Endothelial cell of umbilical vein (primary cell): ENCODE measurements at regions not wholly inside any gene's neighbourhood (a gene's known extent, or its start where the extent isn't known, plus 50 kb on each side); places are given as distances from the start of the nearest gene placed in this dataset.

Experiments
- BruUV-seq: library from RNA; stranded (reverse); fragments of 400-500 nt; replicated peaks from 2 replicates; lab custom pipeline; 2021; lab: Mats Ljungman, UMichigan
- CTCF ChIA-PET: fragments of 300-600, 350-600 bp; sonication (Branson Sonifier 250); formaldehyde crosslinking; loops from one replicate; lab custom pipeline; 2021; ENCODE audit warnings: antibody characterized with exemption, inconsistent platforms; lab: Charles Lee
- POLR2A ChIA-PET: fragments of 300-600, 350-600 bp; sonication (Branson Sonifier 250); formaldehyde crosslinking; loops from one replicate; lab custom pipeline; 2021; ENCODE audit warnings: antibody characterized with exemption, inconsistent platforms; lab: Charles Lee
- DNase-seq: peaks from one replicate; pipeline ENCODE4 v3.0.0-alpha.2; 2011; ENCODE audit warnings: low read depth, low spot score
- FAIRE-seq: peaks from 2 replicates; lab custom pipeline; 2011; peaks lifted over from hg19 to GRCh38; lab: Jason Lieb, UNC
- H2AFZ ChIP-seq: 2 replicates; pipeline ENCODE4 v1.6.0; 2012; ENCODE audit warnings: low read depth, low read length, control low read depth, inconsistent platforms
- H3K27ac ChIP-seq: 2 replicates; pipeline ENCODE4 v1.5.1; 2011; ENCODE audit warnings: low read depth, mild to moderate bottlenecking, control low read depth, low read length, moderate library complexity; ENCODE audit not compliant: insufficient read depth
- H3K27me3 ChIP-seq, 2 experiments: 2 replicates each; pipeline versions ENCODE4 v1.6.0 to v1.6.1; 2011; ENCODE audit warnings: low read length in 2 of 2, mixed read lengths in 1 of 2; ENCODE audit not compliant: control insufficient read depth in 2 of 2, insufficient read depth in 2 of 2
- H3K36me3 ChIP-seq, 2 experiments: 2 replicates in 1 of 2; 3 replicates in 1 of 2; pipeline ENCODE4 v1.5.1; 2011; ENCODE audit warnings: low read length in 2 of 2, mild to moderate bottlenecking in 1 of 2, moderate library complexity in 1 of 2; ENCODE audit not compliant: control insufficient read depth in 2 of 2, insufficient read depth in 2 of 2; ENCODE audit errors: extremely low read depth in 1 of 2
- H3K4me1 ChIP-seq: 3 replicates; pipeline ENCODE4 v1.5.1; 2011; ENCODE audit warnings: mild to moderate bottlenecking, low read length; ENCODE audit not compliant: control insufficient read depth, insufficient read depth; ENCODE audit errors: extremely low read depth
- H3K4me2 ChIP-seq: 2 replicates; pipeline ENCODE4 v1.6.1; 2011; ENCODE audit warnings: low read length, control low read depth, mixed read lengths; ENCODE audit not compliant: insufficient read depth
- H3K4me3 ChIP-seq, 3 experiments: fragments of 200-600 bp in 1 of 3; sonication (generic), shearing (Covaris generic) in 1 of 3; replicated peaks in 1 of 3; 2 replicates each; pipeline ENCODE4 v1.5.1; 2011 to 2016; ENCODE audit warnings: control low read depth in 3 of 3, low read length in 3 of 3, mild to moderate bottlenecking in 2 of 3, inconsistent platforms in 1 of 3, low read depth in 1 of 3, moderate library complexity in 1 of 3; ENCODE audit not compliant: insufficient read depth in 1 of 3
- H3K79me2 ChIP-seq: 2 replicates; pipeline ENCODE4 v1.6.0; 2012; ENCODE audit warnings: low read length, inconsistent platforms; ENCODE audit not compliant: control insufficient read depth, insufficient read depth
- H3K9ac ChIP-seq: replicated peaks from 2 replicates; pipeline ENCODE3; 2011; ENCODE audit warnings: low read length, control low read depth; ENCODE audit not compliant: insufficient read depth; ENCODE audit errors: extremely low read depth
- H3K9me1 ChIP-seq: replicated peaks from 3 replicates; pipeline ENCODE4 v1.6.0; 2011; ENCODE audit warnings: mild to moderate bottlenecking, low read length; ENCODE audit not compliant: control insufficient read depth, insufficient read depth; ENCODE audit errors: extremely low read depth
- H3K9me3 ChIP-seq: replicated peaks from 2 replicates; pipeline ENCODE4 v1.5.1; 2012; ENCODE audit warnings: low read length, inconsistent platforms; ENCODE audit not compliant: control insufficient read depth, insufficient read depth
- H4K20me1 ChIP-seq: replicated peaks from 2 replicates; pipeline ENCODE3; 2011; ENCODE audit warnings: mild to moderate bottlenecking, low read length; ENCODE audit not compliant: control insufficient read depth, insufficient read depth; ENCODE audit errors: extremely low read depth
- CTCF ChIP-seq, 2 donors: IDR thresholded peaks; 1 replicate in 1 of 2; 2 replicates in 1 of 2; pipeline ENCODE4 v1.5.1; 2011; ENCODE audit warnings: low read length in 2 of 2, mild to moderate bottlenecking in 2 of 2, moderate library complexity in 2 of 2, control low read depth in 1 of 2, inconsistent platforms in 1 of 2, low read depth in 1 of 2; ENCODE audit not compliant: insufficient read depth in 1 of 2; ENCODE audit errors: extremely low read depth in 1 of 2
- EZH2 ChIP-seq: IDR thresholded peaks from 2 replicates; pipeline ENCODE4 v1.6.1; 2012; ENCODE audit warnings: borderline replicate concordance, low read depth, mild to moderate bottlenecking, moderate library complexity, low read length, inconsistent platforms; ENCODE audit not compliant: severe bottlenecking
- FOS ChIP-seq: IDR thresholded peaks from 2 replicates; pipeline ENCODE4 v1.6.1; 2011; ENCODE audit warnings: mild to moderate bottlenecking, low read length, moderate library complexity, borderline replicate concordance; ENCODE audit not compliant: insufficient read depth
- GATA2 ChIP-seq: IDR thresholded peaks from 2 replicates; pipeline ENCODE4 v1.7.0; 2011; ENCODE audit warnings: low read depth, mild to moderate bottlenecking, moderate library complexity, mixed read lengths, low read length; ENCODE audit not compliant: insufficient read length, insufficient read depth
- JUN ChIP-seq: IDR thresholded peaks from 2 replicates; pipeline ENCODE4 v1.6.1; 2011; ENCODE audit warnings: borderline replicate concordance, low read depth; ENCODE audit not compliant: insufficient read length, insufficient read depth
- MAX ChIP-seq: IDR thresholded peaks from 2 replicates; pipeline ENCODE4 v1.6.1; 2011; ENCODE audit not compliant: insufficient read depth, insufficient read length
- MYC ChIP-seq: IDR thresholded peaks from one replicate; pipeline ENCODE4 v1.6.1; 2011; ENCODE audit warnings: mild to moderate bottlenecking, low read depth, low read length
- POLR2A ChIP-seq: IDR thresholded peaks from 2 replicates; pipeline ENCODE4 v1.6.1; 2012; ENCODE audit warnings: low read depth, mild to moderate bottlenecking, control low read depth, low read length
- POLR2AphosphoS5 ChIP-seq: IDR thresholded peaks from 2 replicates; pipeline ENCODE4 v1.6.1; 2012; ENCODE audit warnings: low read depth, mild to moderate bottlenecking, control low read depth, low read length, moderate library complexity; ENCODE audit not compliant: insufficient read depth
- dilution Hi-C: fragments of 300-500 bp; cut with MboI; formaldehyde crosslinking; loops from one replicate; pipeline ENCODE4 v1.15.0; 2019; ENCODE audit warnings: low sequenced_read_pairs; ENCODE audit not compliant: extremely low pct_ligation_motif_present
- intact Hi-C: fragments of 100-400 bp; cut with micrococcal nuclease; formaldehyde crosslinking; loops from one replicate; pipeline ENCODE4 v1.10.0; 2022

DNA sequence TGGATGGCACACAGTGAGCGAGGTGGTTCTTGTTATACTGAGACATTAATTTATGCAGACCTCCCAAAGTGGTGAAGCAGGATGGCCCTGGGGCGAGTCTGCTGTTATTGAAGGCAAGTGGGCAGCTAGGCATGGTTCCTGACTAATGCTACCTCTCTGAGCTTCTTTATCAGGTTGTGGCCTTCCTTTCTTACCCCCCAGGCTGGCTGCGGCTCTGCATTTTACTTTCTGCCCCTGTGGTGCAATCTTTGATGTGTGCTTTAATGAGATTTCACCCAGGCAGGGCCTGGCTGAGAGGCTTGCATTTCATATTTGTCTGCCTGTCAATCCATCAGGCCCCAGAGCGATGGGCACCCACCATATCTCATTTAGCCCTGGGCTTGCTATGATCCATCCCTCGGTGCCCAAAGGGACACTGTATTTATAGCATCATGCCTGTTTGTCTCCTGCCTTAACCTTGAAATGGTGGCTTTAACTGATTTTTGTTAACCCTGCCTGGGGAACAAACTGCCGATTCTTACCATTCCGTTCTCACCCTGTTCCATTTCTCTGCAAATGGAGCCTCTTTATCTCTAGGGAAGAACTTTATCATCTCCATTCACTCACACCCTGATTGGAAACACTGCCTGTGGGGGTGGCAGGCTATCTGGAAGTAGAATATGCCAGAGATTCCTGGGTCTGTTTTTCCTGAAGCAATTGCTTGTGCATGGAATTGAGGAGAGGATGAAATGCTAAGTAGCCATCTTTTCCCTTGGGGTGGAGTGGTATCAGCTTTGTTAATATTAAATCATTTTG, 316.2 kb upstream of the THSD7B start:
- H3K79me2 ChIP-seq, result no peaks in the 10 kb centered on the region
- dilution Hi-C loops, result no loop called here
- no peak overlapping the region for H3K4me3 ChIP-seq
- ChIA-PET POLR2A (no interaction called here), CTCF (no interaction called here)
- intact Hi-C loops, result no loop called here
- no TSS peak for BruUV-seq
- H4K20me1 ChIP-seq, result no peaks in the 10 kb centered on the region
- H3K4me1 ChIP-seq, result no peaks in the 10 kb centered on the region
- TF ChIP-seq MAX (no peak), MYC (no peak), EZH2 (no peak), GATA2 (no peak), CTCF (IDR thresholded peaks at IDR 0.05; ENCODE audit: extremely low read depth in 1 of 2, insufficient read depth in 1 of 2, low read depth in 1 of 2, low read length in 2 of 2) (no peak), POLR2A (no peak), JUN (no peak), FOS (no peak), POLR2AphosphoS5 (no peak)
- no peak overlapping the region for H2AFZ ChIP-seq
- H3K9ac ChIP-seq, result no peak overlapping the region
- H3K4me2 ChIP-seq, result no peak overlapping the region
- FAIRE-seq, result no peak
- no peak for DNase-seq
- H3K9me3 ChIP-seq, result no peaks in the 10 kb centered on the region
- H3K9me1 ChIP-seq, result no peaks in the 10 kb centered on the region
- H3K27me3 ChIP-seq, result no peaks in the 10 kb centered on the region
- no peaks in the 10 kb centered on the region for H3K36me3 ChIP-seq
- H3K27ac ChIP-seq, result no peak overlapping the region
